ENCODE measurements at regions not wholly inside any gene's neighbourhood (a gene's known extent, or its start where the extent isn't known, plus 50 kb on each side); places are given as distances from the start of the nearest gene placed in this dataset.

- TF ChIP-seq CTCF (conservative IDR thresholded peaks at IDR 0.05) (no peak), EZH2 (IDR thresholded peaks at IDR 0.05; ENCODE audit: low read depth) (no peak)
Observed at GRCh38 chr17:70916469-70916868, 747.1 kb downstream of the KCNJ2 start.

Data from PC-9 (cell line).